Activated CD8-positive, alpha-beta memory T cell treated with anti-CD3 and anti-CD28 coated beads for 36 hours (primary cell): ENCODE measurements at regions not wholly inside any gene's neighbourhood (a gene's known extent, or its start where the extent isn't known, plus 50 kb on each side); places are given as distances from the start of the nearest gene placed in this dataset.

Experiments
- CTCF ChIA-PET: fragments of 350-600 bp; sonication (Branson Sonifier 250); formaldehyde crosslinking; loops from one replicate; lab custom pipeline; 2021; ENCODE audit warnings: antibody characterized with exemption; lab: Charles Lee
- POLR2A ChIA-PET: fragments of 350-600 bp; sonication (Branson Sonifier 250); formaldehyde crosslinking; loops from one replicate; lab custom pipeline; 2021; ENCODE audit warnings: antibody characterized with exemption; lab: Charles Lee

DNA sequence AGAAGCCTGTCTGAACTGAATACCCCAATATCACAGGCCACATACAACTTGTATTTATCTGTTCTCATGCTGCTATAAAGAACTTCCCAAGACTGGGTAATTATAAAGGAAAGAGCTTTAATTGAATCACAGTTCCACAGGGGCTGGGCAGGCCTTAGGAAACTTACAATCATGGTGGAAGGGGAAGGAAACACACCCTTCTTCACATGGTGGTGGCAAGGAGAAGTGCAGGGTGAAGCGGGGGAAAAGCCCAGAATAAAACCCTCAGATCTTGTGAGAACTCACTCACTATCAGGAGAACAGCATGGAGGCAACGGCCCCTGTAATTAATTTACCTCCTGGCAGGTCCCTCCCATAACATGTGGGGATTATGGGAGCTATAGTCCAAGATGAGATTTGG, 50.3 kb upstream of the FNDC1 start:
- POLR2A ChIA-PET = no interaction called here
- CTCF ChIA-PET = interaction anchor here (0.6 to 0.7 kb wide), 2 partner anchors 10 to 17 kb away, joined by 3 read pairs; no protein-coding TSS in a partner anchor

DNA sequence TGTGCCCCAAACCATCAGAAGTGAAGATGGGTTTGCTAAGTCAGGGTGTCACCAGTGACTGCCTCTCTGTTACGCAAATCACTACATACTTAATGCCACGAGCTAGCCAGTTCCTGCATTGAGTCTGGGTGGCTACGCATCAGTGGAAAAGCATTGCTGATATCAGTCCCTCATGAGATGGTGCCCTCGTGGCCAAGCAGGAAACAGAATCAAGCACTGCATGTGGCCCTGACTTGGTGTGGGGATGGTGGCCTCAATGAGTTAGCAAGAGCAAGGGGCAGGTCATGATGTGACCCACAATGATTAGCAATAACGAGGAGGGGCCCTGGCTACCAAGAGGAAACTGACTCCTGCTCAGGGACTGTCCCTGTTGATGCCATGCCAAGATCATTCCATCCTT, 51.6 kb upstream of the FNDC1 start:
- ChIA-PET CTCF (no interaction called here), POLR2A (no interaction called here)

DNA sequence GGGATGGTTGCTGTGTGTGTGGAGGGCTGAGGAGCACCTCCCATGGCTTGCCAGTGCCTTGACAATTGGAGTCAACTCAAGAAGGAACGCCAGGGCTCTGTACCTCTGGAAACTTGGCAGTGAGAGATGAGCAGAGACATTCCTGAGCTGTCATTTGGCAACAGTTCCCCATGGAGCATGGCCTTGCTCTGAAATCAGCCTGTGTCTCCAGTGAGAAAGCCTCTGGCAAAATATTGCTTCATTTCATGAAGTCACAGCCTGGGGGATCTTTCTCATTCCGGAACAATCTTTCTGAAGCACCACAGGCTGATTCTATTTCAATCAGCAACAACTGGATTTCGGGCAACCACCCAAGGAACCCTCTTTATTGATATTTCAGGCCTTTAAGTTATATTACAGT, 52.2 kb upstream of the FNDC1 start:
- POLR2A ChIA-PET = no interaction called here
- CTCF ChIA-PET = no interaction called here

DNA sequence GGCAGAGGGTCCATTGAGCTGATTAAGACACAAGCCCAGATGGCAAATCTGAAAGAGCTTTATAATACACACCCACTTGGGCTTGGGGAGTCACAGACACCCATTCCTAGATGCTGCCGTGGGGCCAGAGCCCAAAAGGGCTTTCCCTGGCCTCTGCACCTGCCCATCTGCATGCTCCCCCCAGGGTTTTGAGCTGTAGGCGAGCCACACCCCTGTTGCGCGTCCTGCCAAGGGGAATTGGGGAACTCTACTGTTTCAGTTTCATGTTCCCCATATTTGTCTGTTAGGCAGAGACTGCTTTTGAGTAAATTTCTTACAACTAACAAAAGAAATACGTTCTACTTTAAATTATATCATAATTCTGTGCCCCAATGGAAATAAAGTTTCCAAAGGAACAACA, 52.9 kb upstream of the FNDC1 start:
- ChIA-PET POLR2A (no interaction called here), CTCF (interaction anchor here (1.0 to 1.2 kb wide), 2 partner anchors 76 to 116 kb away, joined by 3 read pairs; partner anchors contain the start of gene RSPH3)

DNA sequence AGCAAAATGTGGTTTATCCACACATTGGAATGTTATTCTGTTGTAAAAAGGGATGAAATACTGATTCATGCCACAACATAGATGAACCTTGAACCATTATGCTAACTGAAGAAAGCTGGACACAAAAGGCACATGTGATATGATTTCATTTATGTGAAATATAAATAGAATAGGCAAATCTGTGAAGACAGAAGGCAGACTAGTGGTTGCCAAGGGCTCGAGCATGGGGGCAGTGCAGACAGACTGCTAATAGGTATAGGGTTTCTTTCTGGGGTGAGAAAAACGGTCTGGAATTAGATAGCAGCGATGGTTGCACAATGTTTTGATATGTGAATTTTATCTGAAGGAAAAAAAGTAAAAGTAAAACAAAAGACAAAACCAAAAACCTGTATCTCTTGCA, 54.6 kb upstream of the FNDC1 start:
- POLR2A ChIA-PET = no interaction called here
- CTCF ChIA-PET = interaction anchor here (1.0 kb wide), 1 partner anchor 12 kb away, joined by 3 read pairs; no protein-coding TSS in a partner anchor

DNA sequence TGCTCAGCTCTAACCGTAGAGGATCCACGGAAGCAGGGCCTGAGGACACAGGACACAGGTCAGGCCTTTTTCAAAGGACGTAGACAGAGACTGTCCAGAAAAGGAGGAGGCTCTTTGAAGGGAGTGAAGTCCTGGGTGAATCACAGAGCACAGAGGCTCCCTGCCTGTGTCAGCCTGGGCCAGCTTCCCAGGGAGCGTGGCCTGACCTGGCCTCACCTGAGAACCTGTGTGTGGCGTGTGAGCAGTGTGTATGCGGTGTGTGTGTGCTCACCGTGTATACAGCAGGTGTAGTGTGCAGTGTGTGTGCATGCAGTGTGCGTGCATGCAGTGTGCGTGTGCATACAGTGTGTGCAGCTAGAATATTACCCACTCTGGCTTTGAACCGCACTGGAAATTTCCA, 56.0 kb upstream of the FNDC1 start:
- CTCF ChIA-PET = interaction anchor here (0.6 to 1.5 kb wide), 2 partner anchors 21 to 538 kb away, joined by 3 to 5 read pairs; no protein-coding TSS in a partner anchor
- POLR2A ChIA-PET = no interaction called here

DNA sequence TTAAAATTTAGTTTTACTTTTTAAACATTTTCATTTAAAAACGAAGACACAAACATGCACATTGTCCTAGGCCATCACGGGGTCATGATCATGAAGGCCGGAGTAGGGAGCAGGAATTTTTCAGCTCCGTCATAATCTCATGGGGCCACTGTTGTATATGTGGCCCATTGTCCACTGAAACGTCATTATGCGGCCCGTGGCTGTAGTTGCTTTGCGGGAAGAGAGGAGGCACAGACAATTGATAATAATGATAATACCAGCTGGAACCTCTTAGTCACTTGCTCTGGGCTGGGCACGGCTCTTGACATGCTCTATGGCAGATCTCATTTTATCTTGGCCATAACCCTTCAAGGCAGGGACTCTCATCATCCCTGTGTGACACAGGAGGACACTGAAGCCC, 56.5 kb upstream of the FNDC1 start:
- ChIA-PET CTCF (interaction anchor here (0.6 to 1.5 kb wide), 2 partner anchors 22 to 539 kb away, joined by 3 to 5 read pairs; no protein-coding TSS in a partner anchor), POLR2A (no interaction called here)

DNA sequence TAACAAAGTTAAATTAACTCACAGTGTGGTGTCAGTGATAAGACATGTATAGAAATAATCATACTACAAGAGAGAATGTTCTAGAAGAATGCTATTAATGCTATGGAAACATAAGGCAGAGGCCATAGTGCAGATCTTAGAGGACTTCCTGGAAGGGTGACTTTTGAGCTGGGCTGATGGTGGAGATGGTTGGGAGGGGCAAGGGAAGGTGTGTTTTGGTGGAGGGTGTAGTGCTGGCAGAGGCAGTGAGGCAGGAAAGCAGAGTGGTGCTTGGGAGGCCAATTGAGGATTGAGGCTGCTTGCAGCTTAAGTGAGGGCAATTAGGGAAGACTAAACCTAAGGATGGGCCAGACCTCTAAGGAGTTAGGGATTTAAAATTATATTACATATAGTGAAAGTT, 58.5 kb upstream of the FNDC1 start:
- CTCF ChIA-PET = interaction anchor here (1.1 to 2.3 kb wide), 6 partner anchors 24 to 113 kb away, joined by 5 to 21 read pairs (median 8); no protein-coding TSS in a partner anchor
- POLR2A ChIA-PET = no interaction called here

DNA sequence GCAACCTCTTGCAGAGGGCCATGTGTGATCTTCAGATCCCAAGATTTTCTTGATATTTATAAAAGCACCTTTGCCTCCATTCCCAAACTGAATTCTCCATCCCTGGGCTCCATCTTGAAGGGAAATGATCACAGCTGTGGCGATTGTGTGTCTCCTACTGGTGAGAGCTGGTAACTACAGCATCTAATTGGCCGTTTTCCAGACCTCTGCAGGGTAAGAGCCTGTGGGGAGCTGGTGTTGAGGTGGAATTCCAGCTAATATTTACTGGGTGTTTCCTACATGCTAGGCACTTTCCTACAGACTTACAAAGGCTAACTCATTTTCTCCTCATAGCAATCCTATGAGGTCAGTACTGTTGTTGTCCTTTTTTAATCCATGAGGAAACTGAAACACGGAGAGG, 59.2 kb upstream of the FNDC1 start:
- CTCF ChIA-PET = interaction anchor here (0.5 to 2.3 kb wide), 20 partner anchors 11 to 357 kb away, joined by 3 to 21 read pairs (median 5); no protein-coding TSS in a partner anchor
- POLR2A ChIA-PET = interaction anchor here (1.2 kb wide), 1 partner anchor 101 kb away, joined by 3 read pairs; no protein-coding TSS in a partner anchor

DNA sequence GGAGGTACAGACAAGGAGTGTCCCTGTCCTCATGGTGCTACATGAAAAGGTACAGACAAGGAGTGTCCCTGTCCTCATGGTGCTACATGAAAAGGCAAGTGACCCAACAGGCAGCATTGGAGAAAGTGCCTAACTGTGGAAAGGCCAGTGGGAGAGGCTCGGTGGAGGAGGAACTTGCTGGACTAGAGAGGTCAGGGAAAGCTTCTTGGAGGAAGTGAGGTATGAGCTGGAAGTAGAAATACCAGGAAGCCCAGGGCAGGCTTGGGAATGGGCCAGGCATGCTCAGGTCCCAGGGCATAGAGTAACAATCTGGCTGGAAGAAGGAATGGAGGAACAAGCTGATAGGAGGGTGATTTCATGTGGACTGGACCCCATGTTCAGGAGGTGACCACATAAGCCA, 59.8 kb upstream of the FNDC1 start:
- POLR2A ChIA-PET = interaction anchor here (1.2 kb wide), 1 partner anchor 101 kb away, joined by 3 read pairs; no protein-coding TSS in a partner anchor
- CTCF ChIA-PET = interaction anchor here (0.6 to 2.3 kb wide), 18 partner anchors 10 to 116 kb away, joined by 3 to 21 read pairs (median 4); no protein-coding TSS in a partner anchor

DNA sequence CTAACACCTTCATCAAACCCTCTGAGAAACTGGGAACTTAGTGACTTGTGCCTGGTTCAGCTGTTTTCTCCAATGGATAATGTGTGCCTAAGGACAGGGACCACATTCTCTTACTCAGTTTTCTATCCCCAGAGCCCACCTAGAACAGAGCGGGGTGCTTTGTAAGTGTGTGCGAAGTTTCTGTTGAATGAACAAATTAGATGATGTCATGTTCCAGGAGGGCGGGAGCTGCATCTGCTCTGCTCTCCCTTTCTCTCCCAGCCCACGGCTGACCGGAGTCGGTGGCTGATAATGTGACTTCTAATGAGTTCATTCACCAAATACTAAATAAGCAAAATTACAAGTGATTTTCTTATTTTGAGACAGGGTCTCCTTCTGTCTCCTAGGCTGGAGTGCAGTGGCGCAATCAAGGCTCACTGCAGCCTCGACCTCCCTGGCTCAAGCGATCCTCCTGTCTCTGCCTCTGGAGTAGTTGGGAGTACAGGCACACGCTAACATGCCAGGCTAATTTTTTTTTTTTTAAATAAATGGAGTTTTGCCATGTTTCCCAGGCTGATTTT, 60.7 kb upstream of the FNDC1 start:
- ChIA-PET CTCF (interaction anchor here (2.5 to 8.2 kb wide), 3 partner anchors 66 to 109 kb away, joined by 11 to 125 read pairs (median 47); partner anchors contain the start of genes RSPH3 and TAGAP), POLR2A (interaction anchor here (1.1 kb wide), 1 partner anchor 455 kb away, joined by 4 read pairs; no protein-coding TSS in a partner anchor)

DNA sequence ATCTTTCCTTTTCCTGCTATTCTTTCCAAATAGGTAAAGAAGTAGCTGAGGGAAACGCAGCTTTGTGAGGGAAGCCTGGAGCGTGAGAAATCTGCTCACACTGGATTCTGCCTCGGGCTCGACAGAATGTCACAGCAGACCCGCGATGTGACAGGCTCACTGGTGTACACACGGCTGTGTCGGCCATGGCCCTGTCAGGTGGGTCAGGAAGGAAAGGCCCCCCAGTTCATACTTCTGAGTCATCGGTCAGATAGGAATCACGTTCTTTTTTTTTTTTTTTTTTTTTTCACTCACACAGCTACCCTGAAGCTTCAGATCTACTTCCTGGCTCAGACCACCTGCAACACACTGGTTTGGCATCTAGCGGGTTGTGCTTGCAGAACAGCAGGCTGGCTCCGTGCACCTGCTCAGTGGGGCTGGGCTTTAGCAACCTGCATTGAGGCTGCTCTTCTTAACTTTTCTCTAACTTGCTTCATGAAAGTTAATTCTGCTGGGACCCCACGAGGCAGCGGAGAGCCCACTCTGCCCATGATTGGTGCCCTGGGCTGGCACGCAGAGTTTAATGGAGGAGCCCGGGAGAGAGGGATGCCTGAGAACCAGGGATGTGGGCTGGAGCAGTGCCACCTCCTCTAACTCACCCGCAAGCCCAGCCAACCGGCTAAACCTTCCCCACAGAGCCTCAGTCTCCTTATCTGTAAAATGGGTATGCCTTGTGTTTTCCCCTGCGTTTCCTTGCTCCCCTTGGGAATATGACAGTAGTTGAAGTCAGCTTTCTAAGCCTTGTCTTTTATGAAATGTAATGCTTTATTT, 61.5 kb upstream of the FNDC1 start:
- POLR2A ChIA-PET = interaction anchor here (0.5 to 1.9 kb wide), 9 partner anchors 63 to 866 kb away, joined by 3 to 18 read pairs (median 4); partner anchors contain the start of gene TAGAP
- CTCF ChIA-PET = interaction anchor here (0.8 to 8.2 kb wide), 10 partner anchors 27 to 910 kb away, joined by 3 to 125 read pairs (median 4); partner anchors contain the start of genes RSPH3 and TAGAP

DNA sequence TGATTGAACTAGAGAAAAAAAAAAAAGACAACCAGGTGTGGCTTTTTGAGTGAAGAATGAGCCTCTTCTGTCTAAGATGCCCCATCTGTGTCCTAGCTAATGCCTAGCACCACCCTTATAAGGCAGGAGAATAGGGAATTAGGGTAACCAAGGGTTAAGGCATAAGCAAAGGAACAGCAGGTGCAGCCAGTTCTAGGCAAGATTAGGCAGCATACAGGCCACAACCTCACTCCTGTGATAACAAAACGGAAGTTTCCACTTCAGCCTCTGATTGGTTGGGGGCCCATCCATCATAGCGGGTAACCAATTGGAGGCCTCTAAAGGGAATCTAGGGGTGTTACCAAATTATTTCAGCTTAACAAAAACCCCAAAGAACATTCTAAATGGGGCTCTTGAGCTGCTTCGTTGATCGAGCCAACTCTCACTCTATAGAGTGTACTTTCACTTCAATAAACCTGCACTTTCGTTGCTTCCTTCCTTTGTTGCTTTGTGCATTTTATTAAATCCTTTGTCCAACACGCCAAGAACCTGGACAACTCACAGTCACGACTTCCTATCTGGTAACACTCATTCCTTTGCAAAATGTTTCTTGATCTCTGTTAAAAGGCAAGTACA, 61.9 kb upstream of the TAGAP start:
- ChIA-PET CTCF (interaction anchor here (0.6 to 8.2 kb wide), 12 partner anchors 25 to 911 kb away, joined by 3 to 125 read pairs (median 4); partner anchors contain the start of genes RSPH3 and TAGAP), POLR2A (interaction anchor here (0.8 to 1.9 kb wide), 5 partner anchors 62 to 237 kb away, joined by 3 to 18 read pairs (median 6); partner anchors contain the start of gene TAGAP)

DNA sequence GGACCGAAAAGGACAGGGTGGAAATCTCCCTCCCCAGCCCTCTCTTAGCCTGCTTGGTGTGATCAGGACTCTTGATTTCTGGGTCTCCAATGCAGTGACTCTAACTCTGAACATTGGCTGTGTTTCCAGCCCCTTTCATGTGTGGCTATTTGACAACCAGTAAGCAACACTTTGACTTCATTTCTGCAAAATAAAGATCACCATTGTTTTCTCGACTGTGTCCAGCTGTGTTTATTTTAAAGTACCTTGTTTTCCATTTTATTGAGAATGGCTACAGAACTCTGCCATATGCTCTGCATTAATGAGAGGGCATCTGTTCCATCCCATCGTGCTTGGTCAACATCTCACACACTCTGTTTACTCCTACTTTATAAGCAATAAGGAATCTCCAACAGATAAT, 60.9 kb upstream of the TAGAP start:
- CTCF ChIA-PET = interaction anchor here (1.0 to 8.2 kb wide), 5 partner anchors 25 to 95 kb away, joined by 3 to 125 read pairs (median 11); partner anchors contain the start of gene TAGAP
- POLR2A ChIA-PET = interaction anchor here (1.0 kb wide), 1 partner anchor 64 kb away, joined by 3 read pairs; no protein-coding TSS in a partner anchor

DNA sequence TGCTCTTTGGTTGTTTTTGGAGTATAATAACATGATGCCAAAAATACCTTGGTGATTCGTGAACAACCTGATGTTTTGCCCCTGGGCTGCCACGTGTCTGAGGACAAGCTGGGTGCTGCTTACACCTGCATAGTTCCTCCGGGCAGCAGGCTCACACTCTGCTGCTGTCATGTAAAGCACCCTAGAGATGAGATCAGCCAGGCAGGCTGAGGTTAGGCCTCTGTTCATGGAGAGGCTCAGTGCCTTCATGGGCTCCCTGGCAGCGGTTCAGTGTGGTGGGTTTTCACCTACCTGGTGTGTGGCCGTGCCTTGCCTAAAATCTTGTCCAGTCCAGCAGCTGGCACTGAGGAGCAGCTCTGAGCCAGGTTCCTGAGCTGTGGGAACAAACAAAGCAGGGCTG, 60.1 kb upstream of the TAGAP start:
- ChIA-PET POLR2A (interaction anchor here (1.0 to 1.7 kb wide), 2 partner anchors 60 to 63 kb away, joined by 3 to 10 read pairs; partner anchors contain the start of gene TAGAP), CTCF (interaction anchor here (0.6 to 8.2 kb wide), 13 partner anchors 11 to 117 kb away, joined by 3 to 125 read pairs (median 8); partner anchors contain the start of genes RSPH3 and TAGAP)

DNA sequence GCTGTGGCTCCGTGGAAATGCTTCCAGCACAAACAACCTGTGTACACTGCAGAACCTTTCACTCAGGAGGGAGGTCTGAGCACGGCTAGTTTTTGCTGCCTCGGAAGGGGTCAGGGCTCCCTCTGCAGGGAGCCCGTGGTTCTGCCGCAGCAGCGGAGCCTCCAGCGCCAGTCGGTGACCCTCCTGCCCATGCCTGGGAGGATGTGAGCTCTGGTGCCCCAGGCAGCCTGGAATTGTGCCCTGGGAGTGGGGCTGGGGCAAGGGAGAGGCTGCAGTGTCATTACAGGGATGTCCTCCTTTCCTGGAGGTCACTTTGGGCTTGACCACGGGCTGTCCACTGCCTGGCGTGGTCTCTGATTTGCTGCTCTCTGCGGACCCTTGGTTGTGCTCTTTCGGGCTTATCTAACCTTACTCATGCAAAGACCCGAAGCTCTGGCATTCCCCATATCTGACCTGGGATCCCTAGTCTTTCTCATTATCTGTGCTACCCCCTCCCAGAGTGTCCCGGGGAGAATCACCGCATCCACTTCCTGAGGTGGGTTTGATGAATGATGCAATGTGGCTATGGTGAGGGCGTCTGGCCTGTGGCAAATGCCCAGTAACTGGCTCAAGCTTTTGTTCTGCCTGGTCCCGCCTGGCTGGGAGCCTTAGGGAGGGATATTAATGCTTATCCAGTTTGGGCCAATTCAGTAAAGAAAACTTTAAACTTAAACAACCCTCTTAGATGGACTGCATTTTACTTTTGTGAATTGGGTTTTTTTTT, 59.6 kb upstream of the TAGAP start:
- ChIA-PET POLR2A (interaction anchor here (0.5 to 1.7 kb wide), 5 partner anchors 30 to 234 kb away, joined by 3 to 10 read pairs (median 3); partner anchors contain the start of gene TAGAP), CTCF (interaction anchor here (0.6 to 8.2 kb wide), 29 partner anchors 10 to 312 kb away, joined by 3 to 125 read pairs (median 6); partner anchors contain the start of genes RSPH3 and TAGAP)

DNA sequence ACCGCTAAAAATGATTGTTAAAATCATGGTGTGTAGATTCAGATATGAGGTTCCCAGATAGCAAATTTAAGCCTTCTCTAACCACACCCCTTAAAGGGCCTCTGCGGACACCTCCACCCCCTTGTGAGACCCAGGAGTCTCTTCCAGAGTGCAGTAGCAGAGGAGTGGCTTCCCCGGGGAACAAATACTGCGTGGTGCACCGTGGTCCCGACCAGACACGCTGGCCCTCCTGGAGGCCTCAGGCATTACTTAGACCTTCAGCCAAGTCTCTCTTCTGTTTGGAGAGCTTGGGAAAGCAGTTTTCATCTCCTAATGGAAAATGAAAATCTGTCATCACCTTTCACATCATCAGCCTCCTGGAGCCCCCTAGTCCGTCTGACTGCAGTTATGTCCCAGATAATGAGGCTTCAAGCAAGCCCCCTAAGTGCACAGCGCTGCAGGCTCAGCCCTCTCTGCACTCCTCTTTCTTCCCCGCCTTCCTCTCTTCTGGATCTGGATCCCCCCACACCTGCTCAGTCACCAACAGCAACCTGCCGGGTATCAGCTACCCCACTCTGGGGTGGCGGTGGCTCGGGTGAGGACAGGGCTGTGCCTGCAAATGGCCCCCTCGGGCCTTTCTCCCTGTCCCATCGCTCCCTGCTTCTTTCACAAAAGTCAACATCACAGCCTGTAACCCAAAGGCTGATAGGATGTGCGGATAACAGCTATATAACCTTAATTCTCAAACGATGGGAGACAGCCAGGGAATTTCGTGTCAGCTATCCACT, 58.8 kb upstream of the TAGAP start:
- CTCF ChIA-PET = interaction anchor here (0.7 to 8.2 kb wide), 26 partner anchors 9 to 312 kb away, joined by 3 to 125 read pairs (median 6); partner anchors contain the start of genes RSPH3 and TAGAP

More for the DNA sequence above, 58.8 kb upstream of the TAGAP start:
- POLR2A ChIA-PET = interaction anchor here (0.5 to 1.7 kb wide), 5 partner anchors 31 to 233 kb away, joined by 3 to 10 read pairs (median 5); partner anchors contain the start of gene TAGAP
